ENCODE measurements at regions not wholly inside any gene's neighbourhood (a gene's known extent, or its start where the extent isn't known, plus 50 kb on each side); places are given as distances from the start of the nearest gene placed in this dataset.
A peak's percentile ranks its signal among the peaks of the same experiment; 100 is the strongest.

DNA sequence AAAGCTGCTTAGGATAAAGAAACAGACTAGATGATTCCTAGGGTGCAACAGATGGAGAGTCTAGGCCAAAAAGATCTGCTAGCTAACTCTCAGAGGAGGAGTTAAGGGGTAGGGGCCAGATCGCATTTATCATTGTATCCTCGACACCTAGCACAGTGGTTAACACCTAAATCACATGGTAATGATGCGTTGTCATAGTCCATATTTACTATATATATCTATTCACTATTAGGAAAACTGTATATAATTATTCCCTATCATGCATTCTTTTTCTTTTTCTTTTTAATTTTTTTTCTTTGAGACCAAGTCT lies 92.8 kb upstream of the SLC44A1 start:
- H3K9me3 ChIP-seq (ENCODE audit: control insufficient read depth, low read length), result no peaks in the 10 kb centered on the region
- H3K27me3 Mint-ChIP-seq (ENCODE audit: insufficient read depth), result no peaks in the 10 kb centered on the region
- no peaks in the 10 kb centered on the region for H3K36me3 Mint-ChIP-seq (ENCODE audit: low read depth)
- H3K4me1 ChIP-seq (ENCODE audit: control insufficient read depth, insufficient read depth, low read length), result no peaks in the 10 kb centered on the region
- H3K36me3 ChIP-seq (ENCODE audit: control insufficient read depth, insufficient read depth, low read length), result no peaks in the 10 kb centered on the region
- H3K9ac ChIP-seq (ENCODE audit: extremely low read depth, low read length, poor library complexity, severe bottlenecking), result no peak overlapping the region
- WGBS, 2 experiments (ENCODE audit: insufficient coverage in 1 of 2, insufficient read length in 1 of 2), result 97% methylated on average over 3 of the region's 3 CpGs; no CpG with 5 or more reads in 1 of the 2 experiments
- no peaks in the 10 kb centered on the region for H3K27me3 ChIP-seq (ENCODE audit: control insufficient read depth, insufficient read depth, low read length, poor library complexity, severe bottlenecking)
- H3K4me3 Mint-ChIP-seq, result no peak overlapping the region
- H3K27ac Mint-ChIP-seq, result no peak overlapping the region
- no peaks in the 10 kb centered on the region for H3K9me3 Mint-ChIP-seq
- H3K4me3 ChIP-seq (ENCODE audit: low read length), result no peak overlapping the region
- H3K27ac ChIP-seq (ENCODE audit: low read depth, low read length), result no peak overlapping the region
- H3K4me1 Mint-ChIP-seq, result peaks cover 20% of the 10 kb centered on the region
- no peak for DNase-seq
- TF ChIP-seq, protein P1, sequence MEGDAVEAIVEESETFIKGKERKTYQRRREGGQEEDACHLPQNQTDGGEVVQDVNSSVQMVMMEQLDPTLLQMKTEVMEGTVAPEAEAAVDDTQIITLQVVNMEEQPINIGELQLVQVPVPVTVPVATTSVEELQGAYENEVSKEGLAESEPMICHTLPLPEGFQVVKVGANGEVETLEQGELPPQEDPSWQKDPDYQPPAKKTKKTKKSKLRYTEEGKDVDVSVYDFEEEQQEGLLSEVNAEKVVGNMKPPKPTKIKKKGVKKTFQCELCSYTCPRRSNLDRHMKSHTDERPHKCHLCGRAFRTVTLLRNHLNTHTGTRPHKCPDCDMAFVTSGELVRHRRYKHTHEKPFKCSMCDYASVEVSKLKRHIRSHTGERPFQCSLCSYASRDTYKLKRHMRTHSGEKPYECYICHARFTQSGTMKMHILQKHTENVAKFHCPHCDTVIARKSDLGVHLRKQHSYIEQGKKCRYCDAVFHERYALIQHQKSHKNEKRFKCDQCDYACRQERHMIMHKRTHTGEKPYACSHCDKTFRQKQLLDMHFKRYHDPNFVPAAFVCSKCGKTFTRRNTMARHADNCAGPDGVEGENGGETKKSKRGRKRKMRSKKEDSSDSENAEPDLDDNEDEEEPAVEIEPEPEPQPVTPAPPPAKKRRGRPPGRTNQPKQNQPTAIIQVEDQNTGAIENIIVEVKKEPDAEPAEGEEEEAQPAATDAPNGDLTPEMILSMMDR (conservative IDR thresholded peaks at IDR 0.05), result no peak

DNA sequence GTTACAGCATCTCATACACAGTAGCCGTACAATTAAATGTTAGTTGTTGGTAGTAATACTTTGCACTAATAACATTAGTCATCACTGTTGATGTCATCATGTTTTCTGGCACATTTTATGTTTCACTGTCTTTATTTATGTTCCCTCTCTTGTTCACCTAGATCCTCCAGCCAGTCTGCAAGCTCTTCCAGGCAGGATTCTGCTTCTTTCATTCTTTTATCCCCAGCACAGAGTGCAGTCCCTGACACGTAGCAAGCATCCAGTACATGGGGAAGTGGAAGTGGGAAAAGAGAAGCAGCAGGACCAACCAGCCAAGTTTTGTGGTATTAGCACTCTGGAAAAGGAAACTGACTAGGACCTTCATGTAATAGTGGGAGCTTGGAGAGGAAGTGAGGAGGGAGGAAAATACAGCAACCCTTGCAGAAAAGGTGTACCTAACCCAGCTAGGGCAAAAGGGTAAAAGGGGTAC lies 89.7 kb upstream of the SLC44A1 start:
- Mint-ChIP-seq H3K9me3 (no peaks in the 10 kb centered on the region), H3K4me1 (peaks cover 17% of the 10 kb centered on the region), H3K27ac (no peak overlapping the region), H3K4me3 (no peak overlapping the region), H3K36me3 (ENCODE audit: low read depth) (no peaks in the 10 kb centered on the region), H3K27me3 (ENCODE audit: insufficient read depth) (no peaks in the 10 kb centered on the region)
- no peaks in the 10 kb centered on the region for H3K4me1 ChIP-seq (ENCODE audit: control insufficient read depth, insufficient read depth, low read length)
- H3K36me3 ChIP-seq (ENCODE audit: control insufficient read depth, insufficient read depth, low read length), result no peaks in the 10 kb centered on the region
- DNase-seq, result no peak
- WGBS, 2 experiments (ENCODE audit: insufficient coverage in 1 of 2, insufficient read length in 1 of 2), result 94 to 100% methylated on average over 1 to 2 of the region's 2 CpGs
- H3K9ac ChIP-seq (ENCODE audit: extremely low read depth, low read length, poor library complexity, severe bottlenecking), result no peak overlapping the region
- no peak overlapping the region for H3K27ac ChIP-seq (ENCODE audit: low read depth, low read length)
- TF ChIP-seq, protein P1 (conservative IDR thresholded peaks at IDR 0.05), result no peak
- H3K27me3 ChIP-seq (ENCODE audit: control insufficient read depth, insufficient read depth, low read length, poor library complexity, severe bottlenecking), result no peaks in the 10 kb centered on the region
- H3K9me3 ChIP-seq (ENCODE audit: control insufficient read depth, low read length), result no peaks in the 10 kb centered on the region
- H3K4me3 ChIP-seq (ENCODE audit: low read length), result no peak overlapping the region

DNA sequence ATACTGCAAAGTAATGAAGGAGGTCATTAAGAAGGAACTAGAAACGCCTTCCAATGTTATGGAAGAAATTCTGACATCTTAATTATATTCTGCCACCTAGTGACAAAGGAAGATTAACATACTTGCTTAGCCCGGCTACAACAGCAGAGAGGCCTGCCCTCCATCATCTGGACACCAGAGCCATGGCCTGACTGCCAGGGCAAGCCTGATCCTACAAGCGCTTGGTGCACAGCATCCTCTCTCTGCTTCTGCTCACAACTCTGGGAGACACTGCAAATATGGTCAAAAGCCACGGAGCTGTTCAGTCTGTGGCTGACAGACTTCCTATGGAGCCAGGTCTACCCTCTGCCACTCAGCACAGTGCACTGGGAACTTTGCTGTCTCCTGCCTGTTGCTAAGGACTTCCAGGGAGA lies 87.3 kb upstream of the SLC44A1 start:
- Mint-ChIP-seq H3K27ac (peak overlapping the region; percentile 42), H3K4me3 (no peak overlapping the region), H3K27me3 (ENCODE audit: insufficient read depth) (no peaks in the 10 kb centered on the region), H3K36me3 (ENCODE audit: low read depth) (no peaks in the 10 kb centered on the region), H3K4me1 (peaks cover 7% of the 10 kb centered on the region), H3K9me3 (no peaks in the 10 kb centered on the region)
- Histone ChIP-seq H3K4me1 (ENCODE audit: control insufficient read depth, insufficient read depth, low read length) (no peaks in the 10 kb centered on the region), H3K36me3 (ENCODE audit: control insufficient read depth, insufficient read depth, low read length) (no peaks in the 10 kb centered on the region), H3K27me3 (ENCODE audit: control insufficient read depth, insufficient read depth, low read length, poor library complexity, severe bottlenecking) (no peaks in the 10 kb centered on the region), H3K27ac (ENCODE audit: low read depth, low read length) (no peak overlapping the region), H3K9me3 (ENCODE audit: control insufficient read depth, low read length) (no peaks in the 10 kb centered on the region), H3K9ac (ENCODE audit: extremely low read depth, low read length, poor library complexity, severe bottlenecking) (no peak overlapping the region), H3K4me3 (ENCODE audit: low read length) (no peak overlapping the region)
- 45 to 56% methylated on average over 4 of the region's 4 CpGs for WGBS, 2 experiments (ENCODE audit: insufficient coverage in 1 of 2, insufficient read length in 1 of 2)
- TF ChIP-seq, protein P1 (conservative IDR thresholded peaks at IDR 0.05), result peak; percentile 75
- peak; percentile 65 for DNase-seq

Measured in endodermal cell (in vitro differentiated cells).